GM12873 (cell line): ENCODE measurements at regions not wholly inside any gene's neighbourhood (a gene's known extent, or its start where the extent isn't known, plus 50 kb on each side); places are given as distances from the start of the nearest gene placed in this dataset.

Experiments used
- TF ChIP-seq, protein P1 (sequence below): IDR thresholded peaks from 2 replicates; pipeline ENCODE4 v1.5.1; 2012; ENCODE audit warnings: low read depth, mild to moderate bottlenecking, moderate library complexity, low read length, control low read depth; ENCODE audit not compliant: insufficient read depth; ENCODE audit errors: missing control alignments

DNA sequence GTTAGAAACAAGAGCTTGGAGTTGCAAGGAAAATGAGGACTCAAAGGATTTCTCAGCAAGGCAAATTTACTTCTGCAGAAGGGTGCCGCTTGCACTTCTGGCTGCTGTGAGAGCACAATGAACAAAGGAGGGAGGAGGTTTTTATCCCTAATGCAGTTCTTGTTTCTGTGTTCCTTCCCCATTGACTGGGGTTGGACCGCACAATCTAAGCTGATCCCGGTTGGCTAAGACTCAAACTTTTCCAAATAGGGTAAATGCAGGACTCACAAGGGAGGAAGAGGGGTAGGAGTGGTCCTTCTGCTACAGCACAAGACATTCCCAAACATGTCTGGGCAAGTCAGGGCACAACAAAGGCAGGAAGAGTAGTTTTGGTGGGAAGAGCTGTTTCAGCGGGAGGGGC is 249.6 kb upstream of the MOCS1 start:
- TF ChIP-seq, protein P1, sequence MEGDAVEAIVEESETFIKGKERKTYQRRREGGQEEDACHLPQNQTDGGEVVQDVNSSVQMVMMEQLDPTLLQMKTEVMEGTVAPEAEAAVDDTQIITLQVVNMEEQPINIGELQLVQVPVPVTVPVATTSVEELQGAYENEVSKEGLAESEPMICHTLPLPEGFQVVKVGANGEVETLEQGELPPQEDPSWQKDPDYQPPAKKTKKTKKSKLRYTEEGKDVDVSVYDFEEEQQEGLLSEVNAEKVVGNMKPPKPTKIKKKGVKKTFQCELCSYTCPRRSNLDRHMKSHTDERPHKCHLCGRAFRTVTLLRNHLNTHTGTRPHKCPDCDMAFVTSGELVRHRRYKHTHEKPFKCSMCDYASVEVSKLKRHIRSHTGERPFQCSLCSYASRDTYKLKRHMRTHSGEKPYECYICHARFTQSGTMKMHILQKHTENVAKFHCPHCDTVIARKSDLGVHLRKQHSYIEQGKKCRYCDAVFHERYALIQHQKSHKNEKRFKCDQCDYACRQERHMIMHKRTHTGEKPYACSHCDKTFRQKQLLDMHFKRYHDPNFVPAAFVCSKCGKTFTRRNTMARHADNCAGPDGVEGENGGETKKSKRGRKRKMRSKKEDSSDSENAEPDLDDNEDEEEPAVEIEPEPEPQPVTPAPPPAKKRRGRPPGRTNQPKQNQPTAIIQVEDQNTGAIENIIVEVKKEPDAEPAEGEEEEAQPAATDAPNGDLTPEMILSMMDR: no peak

DNA sequence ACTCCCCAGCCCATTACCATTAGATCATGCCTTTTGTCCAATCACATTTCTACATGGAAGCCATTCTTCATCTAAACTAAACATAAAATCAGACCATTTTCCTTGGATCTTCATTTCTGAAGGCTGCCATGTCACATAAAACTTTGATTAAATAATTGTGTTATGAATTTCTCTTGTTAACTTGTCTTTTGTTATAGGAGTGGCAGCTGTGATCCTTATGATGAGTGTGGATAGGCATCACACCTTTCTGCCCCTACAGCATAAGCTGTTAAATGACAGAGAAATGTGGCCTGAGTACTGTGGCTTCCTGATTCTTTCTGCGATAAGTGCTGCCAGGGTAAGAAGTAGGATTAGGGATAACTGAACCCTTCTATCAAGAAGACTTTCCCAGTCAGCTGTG is 247.1 kb upstream of the MOCS1 start:
- TF ChIP-seq, protein P1: no peak

DNA sequence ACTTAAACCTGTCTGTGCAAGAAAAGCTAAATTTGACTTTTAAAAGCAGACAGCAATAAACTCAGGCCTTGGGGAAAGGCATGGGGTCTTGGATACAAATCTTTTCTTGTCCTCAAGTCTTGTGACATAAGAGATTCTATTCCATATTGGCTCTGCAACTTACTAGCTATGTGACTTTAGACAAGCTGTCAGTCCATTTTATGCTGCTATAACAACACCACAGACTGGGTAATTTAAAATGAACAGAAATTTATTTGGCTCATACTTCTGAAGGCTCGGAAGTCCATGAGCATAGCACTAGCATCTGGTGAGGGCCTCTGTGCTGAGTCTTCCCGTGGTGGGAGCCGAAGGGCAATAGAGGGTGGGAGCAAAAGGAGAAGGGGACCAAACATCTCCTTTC is 246.0 kb upstream of the MOCS1 start:
- TF ChIP-seq, protein P1: no peak

DNA sequence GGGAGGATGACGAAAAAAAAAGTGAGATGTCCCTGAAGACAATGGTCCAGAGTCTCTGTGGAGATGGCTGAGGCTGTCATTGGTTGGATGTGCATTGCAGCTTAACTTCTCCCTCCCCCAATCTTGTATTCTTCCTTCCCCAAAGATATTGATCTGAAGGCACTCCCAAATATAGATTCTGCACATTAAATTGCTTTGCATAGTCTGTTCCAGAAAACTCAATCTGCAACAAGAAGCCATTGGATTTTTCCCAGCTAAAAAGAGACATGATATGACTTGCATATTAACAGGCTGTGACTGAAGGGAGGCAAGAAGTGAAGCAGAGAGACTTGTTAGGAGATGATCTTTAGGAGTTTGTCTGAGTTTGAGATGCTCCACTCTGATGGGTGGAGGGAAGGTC is 245.2 kb upstream of the MOCS1 start:
- TF ChIP-seq, protein P1: no peak

DNA sequence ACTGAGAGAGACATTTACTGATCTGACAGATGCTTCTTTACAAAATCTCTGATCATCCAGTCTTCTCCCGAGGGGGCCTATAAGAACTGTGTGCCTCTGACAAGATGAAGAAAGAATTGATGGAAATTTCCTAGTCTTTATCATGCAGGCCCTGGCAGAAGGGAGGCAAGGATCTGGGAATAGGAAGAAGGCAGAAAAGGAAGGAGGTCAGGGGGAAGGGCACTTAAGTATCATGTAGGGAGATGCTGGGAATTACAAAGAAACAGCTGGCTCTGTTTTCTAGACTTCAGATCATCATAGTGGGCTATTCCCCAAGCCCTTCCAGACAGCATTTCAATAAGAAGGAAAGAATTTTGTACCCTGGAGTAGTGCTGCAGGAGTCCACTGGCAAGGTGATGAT is 243.3 kb upstream of the MOCS1 start:
- TF ChIP-seq, protein P1: no peak

DNA sequence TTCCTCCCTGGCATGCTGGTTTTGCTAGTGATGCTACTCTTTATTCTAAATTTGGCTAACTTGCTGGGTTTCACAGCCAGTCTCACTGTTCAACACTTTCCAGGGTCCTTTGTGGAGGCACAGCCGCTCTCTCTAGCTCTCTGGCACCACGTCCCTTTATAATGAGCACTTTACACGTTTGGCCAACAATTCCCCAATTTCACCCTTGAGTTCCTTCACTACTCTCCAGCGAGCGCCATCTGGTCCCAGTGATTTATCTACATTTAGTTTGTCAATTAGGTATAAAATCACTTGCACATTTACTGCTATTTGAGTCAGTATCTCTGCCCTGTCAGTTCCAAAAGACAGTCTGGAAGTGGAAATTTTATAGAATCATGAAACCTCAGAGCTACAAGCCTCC is 241.9 kb upstream of the MOCS1 start:
- TF ChIP-seq, protein P1: no peak

DNA sequence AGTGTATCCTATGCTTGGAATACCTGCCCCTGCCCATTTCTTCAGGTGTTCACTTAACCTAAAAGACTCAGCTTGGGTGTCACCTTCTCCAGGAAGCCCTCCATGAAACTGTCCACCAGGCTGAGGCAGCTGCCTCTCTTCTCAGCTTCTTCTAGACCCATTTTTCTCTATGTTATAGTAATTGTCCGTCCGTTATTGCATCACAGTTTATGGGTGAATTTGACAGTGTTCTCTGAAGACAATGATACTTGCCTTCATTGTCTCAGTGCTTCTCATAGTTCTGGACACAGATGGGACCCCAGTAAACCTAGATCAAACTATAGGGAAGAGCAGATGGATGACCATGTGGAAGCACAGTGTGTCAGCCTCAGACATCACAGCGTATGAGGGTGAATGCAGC is 238.0 kb upstream of the MOCS1 start:
- TF ChIP-seq, protein P1: no peak

DNA sequence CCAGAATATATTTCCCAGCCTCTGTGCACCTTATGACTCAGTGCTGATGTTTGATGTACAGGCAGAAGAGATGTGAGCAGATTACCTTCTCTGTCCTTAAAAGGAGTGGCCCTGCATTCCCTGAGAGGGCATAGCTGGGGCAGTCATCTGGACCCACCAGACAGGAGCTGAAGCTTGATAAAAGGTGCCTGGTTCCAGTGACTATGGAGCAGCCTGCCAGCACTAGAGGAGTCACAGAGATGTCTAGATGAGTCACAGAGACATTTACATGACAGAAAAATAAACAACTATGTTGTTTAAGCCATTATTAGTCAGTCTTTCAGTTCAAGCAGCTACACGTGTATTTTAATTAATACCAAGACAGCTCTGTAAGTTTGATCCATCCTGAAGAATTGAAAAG is 237.1 kb upstream of the MOCS1 start:
- TF ChIP-seq, protein P1: no peak
